ENCODE measurements at regions not wholly inside any gene's neighbourhood (a gene's known extent, or its start where the extent isn't known, plus 50 kb on each side); places are given as distances from the start of the nearest gene placed in this dataset.
"Not testable (repeated sequence)": the region's sequence is repeated elsewhere in the genome, so short reads cannot be mapped to it uniquely, and the experiment has no call there.

DNA sequence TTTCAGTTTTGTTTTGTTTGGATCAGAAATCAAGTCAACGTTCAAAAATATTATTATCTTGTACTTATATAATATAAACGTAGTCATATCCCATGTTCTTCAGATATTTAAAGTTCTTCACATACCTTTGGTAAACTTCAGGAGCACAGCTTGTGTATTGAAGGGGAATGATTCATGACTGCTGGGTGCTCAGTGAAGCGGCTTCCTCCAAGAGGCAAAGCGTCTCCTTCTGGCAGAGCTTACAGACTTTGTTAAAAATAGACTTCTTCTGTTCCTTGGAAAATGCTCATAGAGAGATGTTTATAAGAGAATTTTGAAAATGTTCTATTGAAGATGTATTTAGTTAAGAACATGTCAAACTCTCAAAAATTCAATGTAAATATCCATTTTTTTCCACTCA is 155.6 kb upstream of the CNTNAP4 start:
- no peak for TF ChIP-seq CTCF (IDR thresholded peaks at IDR 0.05; ENCODE audit: insufficient read depth, low read length, poor library complexity, severe bottlenecking)
- no peaks in the 10 kb centered on the region for H3K36me3 ChIP-seq (ENCODE audit: control insufficient read depth, insufficient read depth, low read length)
- no peaks in the 10 kb centered on the region for H3K27me3 ChIP-seq (replicated peaks; ENCODE audit: control insufficient read depth, insufficient read depth, low read length)
- H3K4me3 ChIP-seq (replicated peaks; ENCODE audit: low read depth, low read length): no peak overlapping the region
- no peak for DNase-seq (ENCODE audit: extremely low read depth, insufficient read length)

DNA sequence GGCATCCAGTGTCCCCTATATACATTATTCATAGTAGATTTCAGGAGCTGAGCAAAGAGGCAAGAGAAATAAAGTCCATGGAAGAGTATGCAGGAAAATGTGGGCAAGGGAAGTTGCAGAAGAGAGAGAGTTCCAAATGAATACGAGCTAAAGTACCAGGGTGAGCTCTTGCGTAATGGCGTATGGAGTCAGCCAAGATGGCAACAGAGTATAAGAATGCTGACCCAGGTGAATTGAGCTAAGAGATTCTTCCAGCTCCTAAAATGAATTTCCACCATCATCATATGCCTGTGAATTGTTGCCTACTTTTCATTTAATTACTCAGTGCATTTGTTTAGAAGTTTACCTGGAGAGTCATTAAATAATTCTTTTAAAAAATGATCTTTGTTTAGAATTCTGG is 153.2 kb upstream of the CNTNAP4 start:
- Histone ChIP-seq H3K4me3 (replicated peaks; ENCODE audit: low read depth, low read length) (no peak overlapping the region), H3K36me3 (ENCODE audit: control insufficient read depth, insufficient read depth, low read length) (no peaks in the 10 kb centered on the region), H3K27me3 (replicated peaks; ENCODE audit: control insufficient read depth, insufficient read depth, low read length) (no peaks in the 10 kb centered on the region)
- TF ChIP-seq CTCF (IDR thresholded peaks at IDR 0.05; ENCODE audit: insufficient read depth, low read length, poor library complexity, severe bottlenecking): no peak
- DNase-seq (ENCODE audit: extremely low read depth, insufficient read length): no peak

- DNase-seq (ENCODE audit: extremely low read depth, insufficient read length): no peak
- no peaks in the 10 kb centered on the region for H3K36me3 ChIP-seq (ENCODE audit: control insufficient read depth, insufficient read depth, low read length)
- TF ChIP-seq CTCF (IDR thresholded peaks at IDR 0.05; ENCODE audit: insufficient read depth, low read length, poor library complexity, severe bottlenecking): no peak
- no peaks in the 10 kb centered on the region for H3K27me3 ChIP-seq (replicated peaks; ENCODE audit: control insufficient read depth, insufficient read depth, low read length)
- H3K4me3 ChIP-seq (replicated peaks; ENCODE audit: low read depth, low read length): no peak overlapping the region
These were observed 151.3 kb upstream of the CNTNAP4 start for GRCh38 chr16:76125871-76126270.

DNA sequence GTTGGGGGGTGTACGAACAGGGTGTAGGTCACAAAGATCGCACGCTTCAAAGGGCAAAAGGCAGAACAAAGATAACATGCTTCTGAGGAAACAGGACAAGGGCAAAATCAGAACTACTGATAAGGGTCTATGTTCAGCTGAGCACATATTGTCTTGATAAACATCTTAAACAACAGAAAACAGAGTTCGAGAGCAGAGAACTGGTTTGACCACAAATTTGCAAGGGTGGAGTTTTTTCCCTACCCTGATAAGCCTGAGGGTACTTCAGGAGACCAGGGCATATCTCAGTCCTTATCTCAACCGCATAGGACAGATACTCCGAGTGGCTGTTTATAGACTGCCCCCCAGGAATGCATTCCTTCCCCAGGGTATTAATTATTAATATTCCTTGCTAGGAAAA is 139.1 kb upstream of the CNTNAP4 start:
- H3K36me3 ChIP-seq (ENCODE audit: control insufficient read depth, insufficient read depth, low read length); DNase-seq (ENCODE audit: extremely low read depth, insufficient read length); H3K27me3 ChIP-seq (replicated peaks; ENCODE audit: control insufficient read depth, insufficient read depth, low read length); H3K4me3 ChIP-seq (replicated peaks; ENCODE audit: low read depth, low read length): not testable (repeated sequence)

DNA sequence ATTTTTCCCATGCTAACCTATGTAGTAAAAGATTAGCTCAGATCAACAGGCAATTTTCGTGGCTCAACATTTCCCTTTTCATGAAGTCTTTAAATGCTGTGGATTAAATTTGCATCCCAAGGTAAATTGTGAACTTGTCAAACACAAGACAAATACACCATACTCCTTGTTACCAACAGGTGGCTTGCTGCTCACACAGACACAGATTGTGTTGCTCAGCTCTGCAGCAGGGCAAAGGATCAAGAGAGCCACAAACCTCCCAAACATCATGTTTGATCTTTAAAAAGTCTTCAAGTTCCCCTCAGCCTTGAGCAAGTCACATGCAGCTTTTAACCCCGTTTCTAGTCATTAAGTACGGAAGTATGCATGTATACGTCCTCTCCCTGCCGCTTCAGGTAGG is 119.6 kb upstream of the CNTNAP4 start:
- no peak overlapping the region for H3K4me3 ChIP-seq (replicated peaks; ENCODE audit: low read depth, low read length)
- H3K36me3 ChIP-seq (ENCODE audit: control insufficient read depth, insufficient read depth, low read length): no peaks in the 10 kb centered on the region
- no peaks in the 10 kb centered on the region for H3K27me3 ChIP-seq (replicated peaks; ENCODE audit: control insufficient read depth, insufficient read depth, low read length)
- TF ChIP-seq CTCF (IDR thresholded peaks at IDR 0.05; ENCODE audit: insufficient read depth, low read length, poor library complexity, severe bottlenecking): no peak
- DNase-seq (ENCODE audit: extremely low read depth, insufficient read length): no peak

GRCh38 chr16:76162046-76162445 is 115.2 kb upstream of the CNTNAP4 start:
- no peak for TF ChIP-seq CTCF (IDR thresholded peaks at IDR 0.05; ENCODE audit: insufficient read depth, low read length, poor library complexity, severe bottlenecking)
- no peak overlapping the region for H3K4me3 ChIP-seq (replicated peaks; ENCODE audit: low read depth, low read length)
- no peaks in the 10 kb centered on the region for H3K27me3 ChIP-seq (replicated peaks; ENCODE audit: control insufficient read depth, insufficient read depth, low read length)
- no peaks in the 10 kb centered on the region for H3K36me3 ChIP-seq (ENCODE audit: control insufficient read depth, insufficient read depth, low read length)
- DNase-seq (ENCODE audit: extremely low read depth, insufficient read length): no peak

Measured in GM06990 (cell line).